Fibroblast of lung (primary cell): ENCODE measurements at regions not wholly inside any gene's neighbourhood (a gene's known extent, or its start where the extent isn't known, plus 50 kb on each side); places are given as distances from the start of the nearest gene placed in this dataset.

Source experiments
- DNase-seq, 2 donors: peaks; one replicate each; pipeline versions ENCODE4 v3.0.0 to v3.0.0-alpha.2; 2010; ENCODE audit warnings: low read depth in 2 of 2
- H2AFZ ChIP-seq: 2 replicates; pipeline ENCODE4 v1.5.1; 2012; ENCODE audit warnings: low read length, control low read depth, inconsistent platforms
- H3K27ac ChIP-seq: 2 replicates; pipeline ENCODE4 v1.5.1; 2011; ENCODE audit warnings: low read length, control low read depth; ENCODE audit not compliant: insufficient read depth
- H3K27me3 ChIP-seq: 2 replicates; pipeline ENCODE4 v1.5.1; 2011; ENCODE audit warnings: mild to moderate bottlenecking, low read length; ENCODE audit not compliant: control insufficient read depth, insufficient read depth
- H3K36me3 ChIP-seq: 2 replicates; pipeline ENCODE4 v1.5.1; 2011; ENCODE audit warnings: low read length; ENCODE audit not compliant: control insufficient read depth, insufficient read depth
- H3K4me1 ChIP-seq: 2 replicates; pipeline ENCODE4 v1.5.1; 2011; ENCODE audit warnings: low read length; ENCODE audit not compliant: control insufficient read depth, insufficient read depth; ENCODE audit errors: extremely low read depth
- H3K4me2 ChIP-seq: 2 replicates; pipeline ENCODE4 v1.5.1; 2011; ENCODE audit warnings: low read length, control low read depth; ENCODE audit not compliant: insufficient read depth; ENCODE audit errors: extremely low read depth
- H3K4me3 ChIP-seq, 4 experiments: fragments of 200-600 bp in 1 of 4; sonication (generic) in 1 of 4; replicated peaks in 1 of 4; 2 replicates each; pipeline ENCODE4 v1.5.1; 2011 to 2016; ENCODE audit warnings: low read length in 4 of 4, low read depth in 3 of 4, mild to moderate bottlenecking in 3 of 4, control low read depth in 2 of 4, inconsistent platforms in 1 of 4, mixed read lengths in 1 of 4; ENCODE audit not compliant: insufficient read depth in 1 of 4; ENCODE audit errors: control extremely low read depth in 1 of 4
- H3K79me2 ChIP-seq: 2 replicates; pipeline ENCODE4 v1.5.1; 2012; ENCODE audit warnings: mild to moderate bottlenecking, low read length, inconsistent platforms; ENCODE audit not compliant: control insufficient read depth, insufficient read depth
- H3K9ac ChIP-seq: 2 replicates; pipeline ENCODE4 v1.5.1; 2011; ENCODE audit warnings: mild to moderate bottlenecking, low read length, control low read depth; ENCODE audit not compliant: insufficient read depth
- H3K9me3 ChIP-seq: 2 replicates; pipeline ENCODE4 v1.5.1; 2012; ENCODE audit warnings: low read depth, low read length; ENCODE audit not compliant: control insufficient read depth, insufficient read depth
- H4K20me1 ChIP-seq: 2 replicates; pipeline ENCODE4 v1.5.1; 2011; ENCODE audit warnings: low read length; ENCODE audit not compliant: control insufficient read depth, insufficient read depth; ENCODE audit errors: extremely low read depth
- CTCF ChIP-seq, 2 donors: IDR thresholded peaks in 1 of 2; conservative IDR thresholded peaks in 1 of 2; 1 replicate in 1 of 2; 2 replicates in 1 of 2; pipeline ENCODE4 v1.5.1; 2011 to 2012; ENCODE audit warnings: low read length in 2 of 2, control low read depth in 1 of 2, inconsistent platforms in 1 of 2, low read depth in 1 of 2, mild to moderate bottlenecking in 1 of 2
- EZH2 ChIP-seq: IDR thresholded peaks from 2 replicates; pipeline ENCODE4 v1.5.1; 2012; ENCODE audit warnings: low read length, control low read depth, mild to moderate bottlenecking; ENCODE audit errors: missing control alignments

- DNase-seq: no peak
- Histone ChIP-seq H3K4me2 (no peak overlapping the region), H3K4me3 (no peak overlapping the region), H3K27ac (no peak overlapping the region), H3K9me3 (no peaks in the 10 kb centered on the region), H2AFZ (no peak overlapping the region), H3K4me1 (no peaks in the 10 kb centered on the region), H3K79me2 (no peaks in the 10 kb centered on the region), H3K36me3 (no peaks in the 10 kb centered on the region), H3K9ac (no peak overlapping the region), H3K27me3 (no peaks in the 10 kb centered on the region), H4K20me1 (no peaks in the 10 kb centered on the region)
- no peak for TF ChIP-seq CTCF (conservative IDR thresholded peaks at IDR 0.05 in 1 of 2, IDR thresholded peaks at IDR 0.05 in 1 of 2; ENCODE audit: low read depth in 1 of 2, low read length in 2 of 2)
- TF ChIP-seq EZH2: no peak
These were observed 92.0 kb upstream of the DLGAP1 start for GRCh38 chr18:4547126-4547525.

- no peaks in the 10 kb centered on the region for H3K27me3 ChIP-seq
- H3K9me3 ChIP-seq: no peaks in the 10 kb centered on the region
- H3K4me3 ChIP-seq: no peak overlapping the region
- H3K4me2 ChIP-seq: no peak overlapping the region
- peak in 1 of 2 donors; percentile 8 for DNase-seq
- TF ChIP-seq CTCF (conservative IDR thresholded peaks at IDR 0.05 in 1 of 2, IDR thresholded peaks at IDR 0.05 in 1 of 2; ENCODE audit: low read depth in 1 of 2, low read length in 2 of 2) (no peak), EZH2 (no peak)
- no peak overlapping the region for H2AFZ ChIP-seq
- H4K20me1 ChIP-seq: no peaks in the 10 kb centered on the region
- H3K4me1 ChIP-seq: no peaks in the 10 kb centered on the region
- H3K27ac ChIP-seq: no peak overlapping the region
- H3K36me3 ChIP-seq: no peaks in the 10 kb centered on the region
- no peaks in the 10 kb centered on the region for H3K79me2 ChIP-seq
- H3K9ac ChIP-seq: no peak overlapping the region
These were observed 89.0 kb upstream of the DLGAP1 start for GRCh38 chr18:4544142-4544541.

- H3K4me3 ChIP-seq: no peak overlapping the region
- no peak for DNase-seq
- H2AFZ ChIP-seq: no peak overlapping the region
- TF ChIP-seq CTCF (conservative IDR thresholded peaks at IDR 0.05 in 1 of 2, IDR thresholded peaks at IDR 0.05 in 1 of 2; ENCODE audit: low read depth in 1 of 2, low read length in 2 of 2) (no peak), EZH2 (no peak)
- no peaks in the 10 kb centered on the region for H4K20me1 ChIP-seq
- H3K9me3 ChIP-seq: no peaks in the 10 kb centered on the region
- no peak overlapping the region for H3K27ac ChIP-seq
- H3K79me2 ChIP-seq: no peaks in the 10 kb centered on the region
- H3K4me2 ChIP-seq: no peak overlapping the region
- H3K36me3 ChIP-seq: no peaks in the 10 kb centered on the region
- H3K4me1 ChIP-seq: no peaks in the 10 kb centered on the region
- H3K9ac ChIP-seq: no peak overlapping the region
- no peaks in the 10 kb centered on the region for H3K27me3 ChIP-seq
These were observed 88.6 kb upstream of the DLGAP1 start for GRCh38 chr18:4543711-4544110.
